CD14-positive monocyte (primary cell): ENCODE measurements at regions not wholly inside any gene's neighbourhood (a gene's known extent, or its start where the extent isn't known, plus 50 kb on each side); places are given as distances from the start of the nearest gene placed in this dataset.

Source experiments
- DNase-seq, 3 donors: peaks; one replicate each; pipeline ENCODE4 v3.0.0-alpha.2; 2011 to 2022
- H2AFZ ChIP-seq: 2 replicates; pipeline ENCODE4 v1.6.0; 2012; ENCODE audit warnings: mild to moderate bottlenecking, low read depth, low read length, inconsistent platforms; ENCODE audit not compliant: insufficient read depth, poor library complexity, severe bottlenecking
- H3K27ac ChIP-seq, 2 donors: 1 replicate in 1 of 2; 2 replicates in 1 of 2; pipeline ENCODE4 v1.5.1; 2012 to 2013; ENCODE audit warnings: low read length in 2 of 2, control low read depth in 1 of 2, inconsistent platforms in 1 of 2, low read depth in 1 of 2, mild to moderate bottlenecking in 1 of 2
- H3K27me3 ChIP-seq, 2 donors: one replicate each; pipeline versions ENCODE4 v1.6.0 to v1.6.1; 2011 to 2013; ENCODE audit warnings: low read length in 2 of 2; ENCODE audit not compliant: control insufficient read depth in 2 of 2, insufficient read depth in 2 of 2
- H3K36me3 ChIP-seq, 2 donors: replicated peaks in 1 of 2; 1 replicate in 1 of 2; 2 replicates in 1 of 2; pipeline versions ENCODE4 v1.5.1 to v1.6.1; 2012 to 2013; ENCODE audit warnings: low read length in 2 of 2, control low read depth in 1 of 2, inconsistent platforms in 1 of 2, mild to moderate bottlenecking in 1 of 2; ENCODE audit not compliant: insufficient read depth in 2 of 2, control insufficient read depth in 1 of 2
- H3K4me1 ChIP-seq, 2 donors: 1 replicate in 1 of 2; 2 replicates in 1 of 2; pipeline versions ENCODE4 v1.5.1 to v1.6.1; 2012 to 2013; ENCODE audit warnings: low read length in 2 of 2, control low read depth in 1 of 2, inconsistent platforms in 1 of 2, mild to moderate bottlenecking in 1 of 2, moderate library complexity in 1 of 2; ENCODE audit not compliant: insufficient read depth in 2 of 2, control insufficient read depth in 1 of 2
- H3K4me2 ChIP-seq: replicated peaks from 2 replicates; pipeline ENCODE3; 2012; ENCODE audit warnings: low read length, moderate library complexity, mild to moderate bottlenecking; ENCODE audit not compliant: poor library complexity, severe bottlenecking; ENCODE audit errors: extremely low read depth
- H3K4me3 ChIP-seq, 3 experiments: fragments of 200-600 bp in 1 of 3; sonication (generic) in 1 of 3; replicated peaks in 1 of 3; 1 replicate in 2 of 3; 2 replicates in 1 of 3; pipeline ENCODE4 v1.5.1; 2011 to 2013; ENCODE audit warnings: low read length in 3 of 3, mild to moderate bottlenecking in 3 of 3, control low read depth in 2 of 3, low read depth in 2 of 3, inconsistent platforms in 1 of 3, moderate library complexity in 1 of 3
- H3K79me2 ChIP-seq: 2 replicates; pipeline ENCODE4 v1.6.0; 2012; ENCODE audit warnings: mild to moderate bottlenecking, control low read depth, inconsistent platforms, low read length, moderate library complexity; ENCODE audit not compliant: insufficient read depth
- H3K9ac ChIP-seq: 2 replicates; pipeline ENCODE4 v1.6.0; 2017; ENCODE audit warnings: low read length, mild to moderate bottlenecking; ENCODE audit not compliant: insufficient read depth, poor library complexity, severe bottlenecking
- H3K9me3 ChIP-seq, 2 donors: replicated peaks in 1 of 2; 1 replicate in 1 of 2; 2 replicates in 1 of 2; pipeline versions ENCODE4 v1.5.1 to v1.6.1; 2012 to 2013; ENCODE audit warnings: low read length in 2 of 2, control low read depth in 1 of 2; ENCODE audit not compliant: control insufficient read depth in 1 of 2, insufficient read depth in 1 of 2
- H4K20me1 ChIP-seq: 2 replicates; pipeline ENCODE4 v1.6.0; 2012; ENCODE audit warnings: mild to moderate bottlenecking, low read length, control low read depth, moderate library complexity; ENCODE audit not compliant: insufficient read depth
- H3K27ac Mint-ChIP-seq, 7 donors: one replicate each; pipeline ENCODE4 v1.8.0; 2020; ENCODE audit warnings: mild to moderate bottlenecking in 7 of 7, mixed read lengths in 7 of 7, moderate library complexity in 6 of 7, inconsistent platforms in 2 of 7
- H3K27me3 Mint-ChIP-seq, 3 donors: one replicate each; pipeline ENCODE4 v1.8.0; 2021 to 2022; ENCODE audit warnings: low read depth in 3 of 3, mild to moderate bottlenecking in 3 of 3, mixed read lengths in 3 of 3, moderate library complexity in 3 of 3, inconsistent platforms in 1 of 3
- H3K36me3 Mint-ChIP-seq, 2 donors: one replicate each; pipeline ENCODE4 v1.8.0; 2020; ENCODE audit warnings: mixed read lengths in 2 of 2, inconsistent platforms in 1 of 2, mild to moderate bottlenecking in 1 of 2
- H3K4me1 Mint-ChIP-seq: one replicate; pipeline ENCODE4 v1.8.0; 2020; ENCODE audit warnings: mild to moderate bottlenecking, mixed read lengths
- H3K4me3 Mint-ChIP-seq, 2 donors: one replicate each; pipeline ENCODE4 v1.8.0; 2020; ENCODE audit warnings: mild to moderate bottlenecking in 2 of 2, mixed read lengths in 2 of 2, moderate library complexity in 1 of 2
- H3K9me3 Mint-ChIP-seq, 7 donors: one replicate each; pipeline ENCODE4 v1.8.0; 2020 to 2022; ENCODE audit warnings: mixed read lengths in 7 of 7, mild to moderate bottlenecking in 6 of 7, moderate library complexity in 6 of 7, inconsistent platforms in 2 of 7
- CTCF ChIP-seq: fragments of 200-600 bp; IDR thresholded peaks from one replicate; pipeline ENCODE4 v1.8.0; 2022; ENCODE audit warnings: antibody characterized with exemption, mild to moderate bottlenecking
- WGBS: methylation state at CpG from one replicate; pipeline ENCODE4 v1.1.5; 2013; ENCODE audit warnings: missing lambda C conversion rate; ENCODE audit not compliant: insufficient coverage; 5-methylcytosine and 5-hydroxymethylcytosine counted together
- intact Hi-C, 2 donors: fragments of 100-400 bp; cut with micrococcal nuclease; formaldehyde crosslinking; loops; one replicate each; pipeline versions ENCODE4 v1.15.0 to v1.15.1; 2023

- Mint-ChIP-seq H3K4me3 (no peak overlapping the region), H3K4me1 (no peaks in the 10 kb centered on the region), H3K27me3 (no peaks in the 10 kb centered on the region), H3K27ac (no peak overlapping the region), H3K9me3 (peaks cover 0 to 5% (median 0%) of the 10 kb centered on the region in 7 donors), H3K36me3 (no peaks in the 10 kb centered on the region)
- Histone ChIP-seq H3K4me3 (no peak overlapping the region), H3K79me2 (no peaks in the 10 kb centered on the region), H3K36me3 (no peaks in the 10 kb centered on the region), H2AFZ (no peak overlapping the region), H3K4me2 (no peak overlapping the region), H3K27me3 (no peaks in the 10 kb centered on the region), H3K27ac (no peak overlapping the region), H3K4me1 (no peaks in the 10 kb centered on the region), H4K20me1 (no peaks in the 10 kb centered on the region), H3K9ac (no peak overlapping the region), H3K9me3 (no peaks in the 10 kb centered on the region)
- intact Hi-C loops, result no loop called here
- no peak for DNase-seq
- TF ChIP-seq CTCF, result no peak
Measured at GRCh38 chr13:70756088-70756487, 647.8 kb upstream of the KLHL1 start.

- Mint-ChIP-seq H3K36me3 (no peaks in the 10 kb centered on the region), H3K9me3 (peaks cover 0 to 5% (median 0%) of the 10 kb centered on the region in 7 donors), H3K27ac (no peak overlapping the region), H3K4me3 (no peak overlapping the region), H3K4me1 (no peaks in the 10 kb centered on the region), H3K27me3 (no peaks in the 10 kb centered on the region)
- H3K4me3 ChIP-seq, result no peak overlapping the region
- no peak overlapping the region for H2AFZ ChIP-seq
- no peaks in the 10 kb centered on the region for H4K20me1 ChIP-seq
- no peaks in the 10 kb centered on the region for H3K9me3 ChIP-seq
- no peaks in the 10 kb centered on the region for H3K4me1 ChIP-seq
- no peak overlapping the region for H3K4me2 ChIP-seq
- H3K9ac ChIP-seq, result no peak overlapping the region
- no peak overlapping the region for H3K27ac ChIP-seq
- no peaks in the 10 kb centered on the region for H3K79me2 ChIP-seq
- intact Hi-C loops, result no loop called here
- no peaks in the 10 kb centered on the region for H3K36me3 ChIP-seq
- no peaks in the 10 kb centered on the region for H3K27me3 ChIP-seq
- TF ChIP-seq CTCF, result no peak
- no CpG with 5 or more reads among the region's 4 CpGs for WGBS
- no peak for DNase-seq
Measured at GRCh38 chr13:70755456-70755855, 647.2 kb upstream of the KLHL1 start.
